GM12864 (cell line): ENCODE measurements at regions not wholly inside any gene's neighbourhood (a gene's known extent, or its start where the extent isn't known, plus 50 kb on each side); places are given as distances from the start of the nearest gene placed in this dataset.

Source experiments
- DNase-seq: peaks from one replicate; pipeline ENCODE4 v3.0.0-alpha.2; 2011; ENCODE audit warnings: low read depth
- H3K4me3 ChIP-seq: 2 replicates; pipeline ENCODE4 v1.5.1; 2011; ENCODE audit warnings: mild to moderate bottlenecking, low read depth, low read length, control low read depth
- TF ChIP-seq, protein P1 (sequence below): IDR thresholded peaks from 2 replicates; pipeline ENCODE4 v1.5.1; 2011; ENCODE audit warnings: low read depth, mild to moderate bottlenecking, moderate library complexity, low read length, control low read depth, inconsistent platforms; ENCODE audit errors: missing control alignments

DNA sequence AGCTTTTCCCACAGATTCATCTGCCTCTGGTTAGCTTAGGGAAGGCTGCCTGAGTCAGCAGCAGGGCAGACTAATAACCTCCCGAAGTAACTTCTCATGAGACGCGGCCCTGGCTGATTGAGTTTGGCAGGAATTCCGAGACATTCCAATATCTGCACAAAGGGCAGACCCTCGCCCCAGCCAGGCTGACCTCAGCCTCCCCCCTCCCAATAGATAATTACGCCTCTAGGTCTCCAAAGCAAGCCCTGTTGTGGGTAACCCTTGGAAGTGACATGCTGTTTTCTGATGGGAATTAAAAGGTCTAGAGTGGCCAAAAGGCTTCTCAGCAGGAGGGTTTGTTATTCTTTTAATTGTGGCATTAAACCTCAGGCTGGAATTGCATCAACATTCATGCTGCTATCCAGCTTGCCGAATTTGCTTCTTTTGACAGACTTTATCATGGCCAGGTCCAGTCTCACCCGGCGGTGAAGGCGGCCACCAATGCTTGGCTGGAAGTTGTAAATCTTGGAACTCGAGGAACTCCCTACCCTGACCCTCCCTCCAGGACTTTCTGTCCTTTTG lies 98.0 kb upstream of the SLC14A2 start:
- TF ChIP-seq, protein P1, sequence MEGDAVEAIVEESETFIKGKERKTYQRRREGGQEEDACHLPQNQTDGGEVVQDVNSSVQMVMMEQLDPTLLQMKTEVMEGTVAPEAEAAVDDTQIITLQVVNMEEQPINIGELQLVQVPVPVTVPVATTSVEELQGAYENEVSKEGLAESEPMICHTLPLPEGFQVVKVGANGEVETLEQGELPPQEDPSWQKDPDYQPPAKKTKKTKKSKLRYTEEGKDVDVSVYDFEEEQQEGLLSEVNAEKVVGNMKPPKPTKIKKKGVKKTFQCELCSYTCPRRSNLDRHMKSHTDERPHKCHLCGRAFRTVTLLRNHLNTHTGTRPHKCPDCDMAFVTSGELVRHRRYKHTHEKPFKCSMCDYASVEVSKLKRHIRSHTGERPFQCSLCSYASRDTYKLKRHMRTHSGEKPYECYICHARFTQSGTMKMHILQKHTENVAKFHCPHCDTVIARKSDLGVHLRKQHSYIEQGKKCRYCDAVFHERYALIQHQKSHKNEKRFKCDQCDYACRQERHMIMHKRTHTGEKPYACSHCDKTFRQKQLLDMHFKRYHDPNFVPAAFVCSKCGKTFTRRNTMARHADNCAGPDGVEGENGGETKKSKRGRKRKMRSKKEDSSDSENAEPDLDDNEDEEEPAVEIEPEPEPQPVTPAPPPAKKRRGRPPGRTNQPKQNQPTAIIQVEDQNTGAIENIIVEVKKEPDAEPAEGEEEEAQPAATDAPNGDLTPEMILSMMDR: no peak
- DNase-seq: no peak
- no peak overlapping the region for H3K4me3 ChIP-seq

DNA sequence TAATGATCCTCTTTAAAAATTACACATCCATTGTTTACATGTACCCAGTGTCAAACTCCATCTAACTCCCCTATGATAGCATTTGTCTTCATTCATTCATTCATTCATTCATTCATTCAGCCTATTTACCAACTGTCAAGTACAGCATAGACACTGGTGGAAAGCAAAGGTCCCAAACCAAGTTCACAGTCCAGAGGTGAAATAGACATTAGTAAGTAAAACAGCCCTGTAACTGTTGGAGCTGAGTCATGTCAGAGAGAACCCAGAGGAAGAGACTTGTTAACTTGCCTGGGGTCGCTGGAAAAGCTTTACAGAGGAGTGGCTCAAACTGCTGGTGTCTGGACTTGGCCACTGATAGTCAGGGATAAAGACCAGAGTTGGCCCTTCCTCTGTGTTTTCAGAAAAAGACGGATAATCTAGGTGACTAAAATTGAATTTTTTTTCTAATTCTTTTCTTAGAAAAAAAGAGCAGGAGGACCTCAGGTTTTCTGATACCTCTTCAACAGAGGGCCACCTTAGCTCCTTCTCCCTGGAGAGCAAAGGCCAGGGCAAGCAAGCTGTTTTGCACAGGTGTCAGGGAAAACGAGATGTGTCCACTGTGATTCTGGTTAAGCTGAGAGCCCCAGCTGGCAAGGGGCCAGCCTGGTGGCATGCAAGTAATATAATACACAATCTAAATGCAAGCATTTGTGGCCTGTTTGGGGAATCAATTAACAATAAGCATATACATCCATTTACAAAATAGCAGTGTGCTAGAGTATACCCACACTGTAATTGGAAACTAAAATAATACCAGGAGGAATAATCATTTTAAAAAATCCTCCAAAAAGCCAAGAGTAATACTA lies 96.7 kb upstream of the SLC14A2 start:
- TF ChIP-seq, protein P1: no peak
- H3K4me3 ChIP-seq: no peak overlapping the region
- DNase-seq: no peak

DNA sequence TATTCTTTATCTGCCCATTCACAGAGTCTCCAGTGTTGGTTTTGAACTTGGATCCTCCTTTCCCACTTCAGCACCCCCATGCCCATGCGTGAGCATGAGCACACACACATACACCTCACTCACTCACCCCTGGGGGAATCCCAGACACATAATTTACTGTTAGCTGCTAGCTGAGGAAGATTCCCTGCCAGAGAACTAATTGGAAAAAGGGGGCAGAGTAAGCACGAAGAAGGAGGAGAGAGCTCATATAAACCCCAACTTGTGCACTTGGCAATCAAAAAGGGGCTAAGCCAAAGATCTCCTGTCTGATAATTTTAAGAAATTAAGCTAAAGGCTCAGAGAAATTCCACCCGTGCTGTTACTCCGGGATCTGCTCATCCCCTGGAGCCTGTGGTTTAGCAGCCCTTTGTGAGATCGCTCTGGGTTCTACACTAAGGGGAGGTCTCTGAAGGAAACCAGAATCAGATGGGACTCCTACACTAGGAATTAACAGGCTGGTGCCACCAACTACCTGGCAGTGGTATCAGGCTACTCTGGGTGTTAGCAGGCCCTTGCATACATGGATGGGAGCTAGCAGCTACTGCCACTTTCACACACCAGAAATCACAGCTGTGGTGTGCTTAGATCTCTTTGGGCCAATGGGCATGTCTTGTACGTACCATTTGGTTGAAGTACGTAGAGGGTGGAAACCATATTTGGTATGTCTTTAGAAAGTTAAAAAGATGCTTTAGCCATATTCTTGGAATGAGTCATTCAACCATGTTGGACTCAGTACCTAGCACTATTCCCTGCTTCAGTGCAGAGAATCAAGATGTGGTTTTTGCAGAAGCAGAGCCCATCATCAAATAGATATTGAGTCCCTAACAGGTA lies 95.6 kb upstream of the SLC14A2 start:
- TF ChIP-seq, protein P1: no peak
- no peak overlapping the region for H3K4me3 ChIP-seq
- DNase-seq: no peak

DNA sequence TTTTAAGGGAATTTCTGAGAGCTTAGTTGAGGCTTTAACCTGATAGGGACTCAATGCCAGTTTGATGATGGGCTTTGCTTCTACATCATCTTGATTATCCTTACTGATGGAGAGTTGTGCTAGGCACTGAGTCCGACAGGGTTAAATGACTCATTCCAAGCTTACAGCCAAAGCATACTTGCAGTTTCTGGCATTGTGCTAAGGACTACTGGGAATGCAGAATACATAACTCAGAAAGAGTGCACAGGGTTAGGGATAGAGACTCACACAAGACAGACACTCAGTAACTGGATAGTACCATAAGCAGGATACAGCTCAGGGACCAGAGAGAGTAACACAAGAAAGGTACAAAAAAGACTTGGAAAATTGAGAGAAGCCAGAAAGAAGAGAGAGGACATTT lies 94.1 kb upstream of the SLC14A2 start:
- TF ChIP-seq, protein P1: no peak
- no peak overlapping the region for H3K4me3 ChIP-seq
- no peak for DNase-seq

DNA sequence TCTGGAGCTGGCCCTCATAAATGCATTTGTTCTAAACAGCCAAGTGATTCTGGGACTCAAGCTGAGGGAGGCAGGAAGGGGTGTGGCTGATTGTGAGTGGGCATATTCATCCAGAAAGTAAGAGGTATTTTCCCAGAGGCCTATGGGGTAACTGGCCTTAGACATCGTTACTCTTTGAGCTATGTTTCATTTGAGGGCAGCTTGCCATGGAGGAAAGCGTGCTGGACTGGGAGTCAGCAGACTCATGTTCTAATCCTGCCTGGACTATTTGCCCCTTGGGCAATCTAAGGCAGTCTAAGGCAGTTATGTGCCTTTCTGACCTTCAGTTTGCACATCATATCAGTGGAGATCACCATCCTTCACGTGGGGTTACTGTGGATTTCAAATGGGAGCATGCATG lies 93.5 kb upstream of the SLC14A2 start:
- no peak for DNase-seq
- H3K4me3 ChIP-seq: no peak overlapping the region
- TF ChIP-seq, protein P1: no peak

GRCh38 chr18:45522371-45522770 lies 92.9 kb upstream of the SLC14A2 start:
- TF ChIP-seq, protein P1: no peak
- H3K4me3 ChIP-seq: no peak overlapping the region
- DNase-seq: no peak
